OCI-LY7 (cell line): ENCODE measurements at regions not wholly inside any gene's neighbourhood (a gene's known extent, or its start where the extent isn't known, plus 50 kb on each side); places are given as distances from the start of the nearest gene placed in this dataset.

Experiments
- BruUV-seq: library from RNA; stranded (reverse); fragments of 400-500 nt; replicated peaks from 2 replicates; lab custom pipeline; 2021; lab: Mats Ljungman, UMichigan
- CTCF ChIA-PET: fragments of 300-600 bp; sonication (Branson Sonifier 250); formaldehyde crosslinking; loops from one replicate; lab custom pipeline; 2022; ENCODE audit warnings: antibody characterized with exemption; ENCODE audit not compliant: unreplicated experiment; lab: Charles Lee
- POLR2A ChIA-PET: fragments of 300-600 bp; sonication (Branson Sonifier 250); formaldehyde crosslinking; loops from one replicate; lab custom pipeline; 2022; ENCODE audit warnings: antibody characterized with exemption; lab: Charles Lee
- DNase-seq: peaks from one replicate; pipeline ENCODE4 v3.0.0-alpha.2; 2015; ENCODE audit warnings: low spot score
- H2AFZ ChIP-seq: fragments of 200-600 bp; sonication (generic), shearing (Covaris generic); 2 replicates; pipeline ENCODE4 v1.6.1; 2014; ENCODE audit warnings: mild to moderate bottlenecking, antibody characterized with exemption, low read length, moderate library complexity
- H3K27ac ChIP-seq: fragments of 200-600 bp; sonication (generic); 2 replicates; pipeline ENCODE4 v1.5.1; 2014; ENCODE audit warnings: mixed run types, low read depth, mild to moderate bottlenecking, moderate library complexity, low read length, inconsistent platforms; ENCODE audit not compliant: poor library complexity, severe bottlenecking
- H3K36me3 ChIP-seq: fragments of 200-600 bp; sonication (generic); 2 replicates; pipeline ENCODE4 v1.6.1; 2014; ENCODE audit warnings: mild to moderate bottlenecking, antibody characterized with exemption, low read length, moderate library complexity, mixed read lengths; ENCODE audit not compliant: insufficient read depth
- H3K4me1 ChIP-seq: fragments of 200-600 bp; sonication (generic); 2 replicates; pipeline ENCODE4 v1.5.1; 2014; ENCODE audit warnings: mild to moderate bottlenecking, low read length; ENCODE audit not compliant: insufficient read depth, poor library complexity, severe bottlenecking
- H3K4me2 ChIP-seq: fragments of 200-600 bp; sonication (generic); 2 replicates; pipeline ENCODE4 v1.6.1; 2014; ENCODE audit warnings: mild to moderate bottlenecking, low read length
- H3K4me3 ChIP-seq: fragments of 200-600 bp; sonication (generic); 2 replicates; pipeline ENCODE4 v1.5.1; 2014; ENCODE audit warnings: mild to moderate bottlenecking, low read depth, low read length; ENCODE audit not compliant: poor library complexity, severe bottlenecking
- H3K79me2 ChIP-seq: fragments of 200-600 bp; sonication (generic); 2 replicates; pipeline ENCODE4 v1.6.1; 2016; ENCODE audit warnings: low read depth, mild to moderate bottlenecking, low read length, moderate library complexity, mixed read lengths; ENCODE audit not compliant: insufficient read depth
- H3K9me2 ChIP-seq: fragments of 200-600 bp; sonication (generic); 2 replicates; pipeline ENCODE4 v1.6.1; 2016; ENCODE audit warnings: mild to moderate bottlenecking, low read length, mixed read lengths; ENCODE audit not compliant: insufficient read depth
- H3K9me3 ChIP-seq: fragments of 200-600 bp; sonication (generic); 2 replicates; pipeline ENCODE4 v1.6.1; 2014; ENCODE audit warnings: mild to moderate bottlenecking, mixed run types, low read length, mixed read lengths
- H4K20me1 ChIP-seq: fragments of 200-600 bp; sonication (generic); 2 replicates; pipeline ENCODE4 v1.6.1; 2014; ENCODE audit warnings: mild to moderate bottlenecking, antibody characterized with exemption, low read length, moderate library complexity, mixed read lengths; ENCODE audit not compliant: insufficient read depth
- EZH2phosphoT487 ChIP-seq: fragments of 200-600 bp; sonication (generic); IDR thresholded peaks from 2 replicates; pipeline ENCODE4 v1.6.1; 2018; ENCODE audit warnings: low read depth, borderline replicate concordance, mild to moderate bottlenecking, mixed run types, antibody characterized with exemption, low read length, moderate library complexity, mixed read lengths
- intact Hi-C: fragments of 100-400 bp; cut with micrococcal nuclease; formaldehyde crosslinking; loops from one replicate; pipeline ENCODE4 v1.10.0; 2022; ENCODE audit not compliant: unreplicated experiment
- TF ChIP-seq, protein P1 (sequence below): fragments of 200-600 bp; sonication (generic); conservative IDR thresholded peaks from 2 replicates; pipeline ENCODE4 v1.5.1; 2014; ENCODE audit warnings: mild to moderate bottlenecking, antibody characterized with exemption, low read length, moderate library complexity, mixed read lengths

DNA sequence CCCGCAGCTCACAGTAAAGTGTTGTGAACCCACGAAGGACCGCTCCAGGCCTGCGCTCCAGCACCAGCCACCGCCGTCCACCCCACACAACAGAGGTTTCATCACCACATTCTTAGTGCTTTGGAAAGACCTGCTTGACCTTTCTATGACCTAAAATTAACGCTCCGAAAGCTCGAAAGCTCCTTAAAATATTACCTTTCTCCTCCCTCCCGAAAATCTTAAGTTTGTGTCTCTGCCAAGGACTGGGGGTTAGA, 149.2 kb downstream of the TWIST2 start:
- Histone ChIP-seq H2AFZ (no peak overlapping the region), H3K9me3 (no peaks in the 10 kb centered on the region), H3K27ac (no peak overlapping the region), H3K4me3 (no peak overlapping the region), H4K20me1 (no peaks in the 10 kb centered on the region), H3K4me1 (no peaks in the 10 kb centered on the region), H3K36me3 (no peaks in the 10 kb centered on the region), H3K9me2 (no peaks in the 10 kb centered on the region), H3K79me2 (no peaks in the 10 kb centered on the region), H3K4me2 (no peak overlapping the region)
- POLR2A ChIA-PET: no interaction called here
- no peak for DNase-seq
- CTCF ChIA-PET: no interaction called here
- BruUV-seq: no TSS peak
- intact Hi-C loops: no loop called here
- TF ChIP-seq, protein P1, sequence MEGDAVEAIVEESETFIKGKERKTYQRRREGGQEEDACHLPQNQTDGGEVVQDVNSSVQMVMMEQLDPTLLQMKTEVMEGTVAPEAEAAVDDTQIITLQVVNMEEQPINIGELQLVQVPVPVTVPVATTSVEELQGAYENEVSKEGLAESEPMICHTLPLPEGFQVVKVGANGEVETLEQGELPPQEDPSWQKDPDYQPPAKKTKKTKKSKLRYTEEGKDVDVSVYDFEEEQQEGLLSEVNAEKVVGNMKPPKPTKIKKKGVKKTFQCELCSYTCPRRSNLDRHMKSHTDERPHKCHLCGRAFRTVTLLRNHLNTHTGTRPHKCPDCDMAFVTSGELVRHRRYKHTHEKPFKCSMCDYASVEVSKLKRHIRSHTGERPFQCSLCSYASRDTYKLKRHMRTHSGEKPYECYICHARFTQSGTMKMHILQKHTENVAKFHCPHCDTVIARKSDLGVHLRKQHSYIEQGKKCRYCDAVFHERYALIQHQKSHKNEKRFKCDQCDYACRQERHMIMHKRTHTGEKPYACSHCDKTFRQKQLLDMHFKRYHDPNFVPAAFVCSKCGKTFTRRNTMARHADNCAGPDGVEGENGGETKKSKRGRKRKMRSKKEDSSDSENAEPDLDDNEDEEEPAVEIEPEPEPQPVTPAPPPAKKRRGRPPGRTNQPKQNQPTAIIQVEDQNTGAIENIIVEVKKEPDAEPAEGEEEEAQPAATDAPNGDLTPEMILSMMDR: no peak
- no peak for TF ChIP-seq EZH2phosphoT487

DNA sequence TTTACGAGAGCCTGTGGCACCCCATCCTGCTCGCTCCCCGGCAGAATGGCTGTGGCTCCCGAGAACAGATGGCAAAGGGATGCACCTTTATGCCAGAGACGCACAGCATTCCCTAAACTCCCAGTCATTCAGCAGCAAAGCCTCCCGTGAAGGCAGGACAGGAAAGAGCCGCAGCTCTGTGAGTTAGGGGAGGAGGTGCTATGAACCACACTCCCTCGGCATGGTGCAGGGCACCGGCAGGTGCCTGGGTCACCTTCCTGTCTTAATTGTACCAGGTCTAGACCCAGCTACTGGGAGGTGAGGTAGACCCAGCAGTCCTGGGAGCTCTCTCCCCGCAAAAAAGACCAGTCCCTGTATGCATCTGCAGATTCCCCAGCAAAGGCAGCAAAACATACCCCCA, 149.8 kb downstream of the TWIST2 start:
- ChIA-PET CTCF (no interaction called here), POLR2A (no interaction called here)
- Histone ChIP-seq H3K9me2 (no peaks in the 10 kb centered on the region), H3K4me3 (no peak overlapping the region), H2AFZ (no peak overlapping the region), H3K9me3 (no peaks in the 10 kb centered on the region), H3K4me2 (no peak overlapping the region), H3K4me1 (no peaks in the 10 kb centered on the region), H4K20me1 (no peaks in the 10 kb centered on the region), H3K27ac (no peak overlapping the region), H3K79me2 (no peaks in the 10 kb centered on the region), H3K36me3 (no peaks in the 10 kb centered on the region)
- no peak for TF ChIP-seq EZH2phosphoT487
- TF ChIP-seq, protein P1: no peak
- BruUV-seq: no TSS peak
- DNase-seq: no peak
- intact Hi-C loops: no loop called here
